IMR-90 (cell line): ENCODE measurements at regions not wholly inside any gene's neighbourhood (a gene's known extent, or its start where the extent isn't known, plus 50 kb on each side); places are given as distances from the start of the nearest gene placed in this dataset.

Source experiments
- ATAC-seq: fragments of 200-7000 bp; cut with Tn5 transposase; 2 replicates; pipeline ENCODE4 v1.9.1; 2020; ENCODE audit warnings: low read depth, mild to moderate bottlenecking, moderate library complexity
- BruUV-seq: library from RNA; stranded (reverse); fragments of 400-500 nt; replicated peaks from 2 replicates; lab custom pipeline; 2021; lab: Mats Ljungman, UMichigan
- CTCF ChIA-PET: fragments of 300-600 bp; formaldehyde crosslinking; extraction: SDS; loops from one replicate; lab custom pipeline; 2021; ENCODE audit warnings: antibody characterized with exemption; lab: Yijun Ruan, JAX
- POLR2A ChIA-PET: fragments of 300-600 bp; sonication (Branson Sonifier 250); formaldehyde crosslinking; loops from one replicate; lab custom pipeline; 2022; ENCODE audit warnings: antibody characterized with exemption; ENCODE audit not compliant: unreplicated experiment; lab: Charles Lee
- DNase-seq: peaks from one replicate; pipeline ENCODE4 v3.0.0; 2013
- H2AFZ ChIP-seq: replicated peaks from 2 replicates; pipeline ENCODE3; 2013; ENCODE audit warnings: low read length, mild to moderate bottlenecking; ENCODE audit not compliant: poor library complexity
- H2AK5ac ChIP-seq: 2 replicates; pipeline ENCODE4 v1.6.1; 2013; ENCODE audit warnings: low read depth, low read length, inconsistent platforms
- H2AK9ac ChIP-seq: replicated peaks from 2 replicates; pipeline ENCODE3; 2013; ENCODE audit warnings: mild to moderate bottlenecking, low read depth, low read length, moderate library complexity; ENCODE audit not compliant: poor library complexity
- H2BK120ac ChIP-seq: 2 replicates; pipeline ENCODE4 v1.6.1; 2013; ENCODE audit warnings: low read depth, low read length, inconsistent platforms
- H2BK15ac ChIP-seq: 3 replicates; pipeline ENCODE4 v1.6.1; 2013; ENCODE audit warnings: low read depth, low read length, inconsistent platforms
- H2BK20ac ChIP-seq: 2 replicates; pipeline ENCODE4 v1.6.1; 2013; ENCODE audit warnings: low read depth, mild to moderate bottlenecking, inconsistent platforms, low read length, moderate library complexity
- H2BK5ac ChIP-seq: 2 replicates; pipeline ENCODE4 v1.6.1; 2013; ENCODE audit warnings: mild to moderate bottlenecking, low read depth, low read length, inconsistent platforms; ENCODE audit not compliant: poor library complexity, severe bottlenecking
- H3K14ac ChIP-seq: replicated peaks from 2 replicates; pipeline ENCODE4 v1.6.1; 2013; ENCODE audit warnings: low read depth, low read length, inconsistent platforms
- H3K18ac ChIP-seq: 2 replicates; pipeline ENCODE4 v1.6.1; 2013; ENCODE audit warnings: low read depth, low read length, control low read depth
- H3K23ac ChIP-seq: 2 replicates; pipeline ENCODE4 v1.6.1; 2013; ENCODE audit warnings: low read depth, low read length, inconsistent platforms
- H3K27ac ChIP-seq: 2 replicates; pipeline ENCODE4 v1.5.1; 2013; ENCODE audit warnings: mild to moderate bottlenecking, control low read depth, low read length; ENCODE audit not compliant: insufficient read depth
- H3K27me3 ChIP-seq: 2 replicates; pipeline ENCODE4 v1.6.1; 2013; ENCODE audit warnings: low read length; ENCODE audit not compliant: control insufficient read depth, insufficient read depth
- H3K36me3 ChIP-seq: 2 replicates; pipeline ENCODE4 v1.6.1; 2013; ENCODE audit warnings: low read length, mixed read lengths; ENCODE audit not compliant: control insufficient read depth, insufficient read depth
- H3K4ac ChIP-seq: 2 replicates; pipeline ENCODE4 v1.6.1; 2013; ENCODE audit warnings: low read depth, low read length, inconsistent platforms
- H3K4me1 ChIP-seq: 2 replicates; pipeline ENCODE4 v1.6.1; 2013; ENCODE audit warnings: low read length, mixed read lengths; ENCODE audit not compliant: control insufficient read depth, insufficient read depth
- H3K4me2 ChIP-seq: 2 replicates; pipeline ENCODE4 v1.6.1; 2013; ENCODE audit warnings: low read depth, mild to moderate bottlenecking, control low read depth, low read length, moderate library complexity
- H3K4me3 ChIP-seq: 2 replicates; pipeline ENCODE4 v1.5.1; 2013; ENCODE audit warnings: low read depth, mild to moderate bottlenecking, control low read depth, low read length, moderate library complexity; ENCODE audit not compliant: insufficient read depth
- H3K56ac ChIP-seq: 2 replicates; pipeline ENCODE4 v1.6.1; 2013; ENCODE audit warnings: low read length, inconsistent platforms; ENCODE audit not compliant: insufficient read depth; ENCODE audit errors: extremely low read depth
- H3K79me1 ChIP-seq, 2 experiments: 2 replicates each; pipeline ENCODE4 v1.6.1; 2013; ENCODE audit warnings: low read length in 2 of 2, inconsistent platforms in 1 of 2, low read depth in 1 of 2
- H3K9ac ChIP-seq: 2 replicates; pipeline ENCODE4 v1.6.1; 2013; ENCODE audit warnings: low read depth, low read length, control low read depth
- H3K9me1 ChIP-seq: 2 replicates; pipeline ENCODE4 v1.6.1; 2013; ENCODE audit warnings: low read length, inconsistent platforms; ENCODE audit not compliant: insufficient read depth
- H3K9me3 ChIP-seq: 2 replicates; pipeline ENCODE4 v1.6.1; 2013; ENCODE audit warnings: low read length; ENCODE audit not compliant: control insufficient read depth, insufficient read depth
- H4K20me1 ChIP-seq: 2 replicates; pipeline ENCODE4 v1.6.1; 2013; ENCODE audit warnings: low read length, inconsistent platforms; ENCODE audit not compliant: insufficient read depth
- H4K5ac ChIP-seq: 2 replicates; pipeline ENCODE4 v1.6.1; 2013; ENCODE audit warnings: mild to moderate bottlenecking, low read depth, low read length, control low read depth
- H4K8ac ChIP-seq, 2 experiments: 2 replicates each; pipeline ENCODE4 v1.6.1; 2013; ENCODE audit warnings: low read depth in 2 of 2, low read length in 2 of 2, control low read depth in 1 of 2, inconsistent platforms in 1 of 2
- H4K91ac ChIP-seq: 2 replicates; pipeline ENCODE4 v1.6.1; 2013; ENCODE audit warnings: low read depth, low read length, inconsistent platforms; ENCODE audit not compliant: insufficient read depth
- FOS ChIP-seq: fragments of 150-350 bp; IDR thresholded peaks from 2 replicates; pipeline ENCODE4 v1.6.1; 2016; ENCODE audit warnings: low read depth, low read length
- USF2 ChIP-seq: fragments of 150-350 bp; IDR thresholded peaks from 2 replicates; pipeline ENCODE4 v1.6.1; 2017; ENCODE audit warnings: mild to moderate bottlenecking, antibody characterized with exemption, low read length, low read depth
- WGBS, 2 experiments: methylation state at CpG; one replicate each; pipeline versions ENCODE4 v1.1.5 to v1.1.7; 2013; ENCODE audit warnings: missing lambda C conversion rate in 2 of 2; ENCODE audit not compliant: insufficient read length in 1 of 2; ENCODE audit errors: extremely low coverage in 2 of 2; 5-methylcytosine and 5-hydroxymethylcytosine counted together
- dilution Hi-C: fragments of 300-500 bp; cut with HindIII; formaldehyde crosslinking; loops from one replicate; pipeline ENCODE4 v1.14.3; 2018; ENCODE audit warnings: low sequenced_read_pairs; ENCODE audit not compliant: unreplicated experiment
- in situ Hi-C: fragments of 300-500 bp; cut with MboI; formaldehyde crosslinking; loops from 3 replicates; pipeline ENCODE4 v1.14.3; 2019; ENCODE audit warnings: low sequenced_read_pairs, inconsistent platforms, mixed read lengths
- intact Hi-C: fragments of 100-400 bp; cut with micrococcal nuclease; formaldehyde crosslinking; loops from 2 replicates; pipeline ENCODE4 v1.10.0; 2022

- no peak overlapping the region for H3K4ac ChIP-seq
- H2BK5ac ChIP-seq, result no peak overlapping the region
- CTCF ChIA-PET, result interaction anchor here (1.1 to 1.6 kb wide), 2 partner anchors 9 to 69 kb away, joined by 4 to 6 read pairs; no protein-coding TSS in a partner anchor
- no peaks in the 10 kb centered on the region for H3K36me3 ChIP-seq
- H3K79me1 ChIP-seq, result no peaks in the 10 kb centered on the region
- no peak overlapping the region for H2AFZ ChIP-seq
- H3K4me3 ChIP-seq, result peak overlapping the region; percentile 26; the same call in 1 of the 2 replicates
- peak overlapping the region; percentile 80; the same call in 1 of the 2 replicates for H3K4me2 ChIP-seq
- peaks cover 2% of the 10 kb centered on the region; the same call in 1 of the 2 replicates for H3K4me1 ChIP-seq
- ATAC-seq (peak; percentile 48), DNase-seq (peak; percentile 16)
- H3K27me3 ChIP-seq, result peaks cover 4% of the 10 kb centered on the region
- H3K23ac ChIP-seq, result no peak overlapping the region
- no peak overlapping the region for H3K27ac ChIP-seq
- H2AK5ac ChIP-seq, result no peak overlapping the region
- no peak overlapping the region for H3K56ac ChIP-seq
- no TSS peak for BruUV-seq
- 58% methylated on average over 2 of the region's 4 CpGs; no CpG with 5 or more reads in 1 of the 2 experiments for WGBS, 2 experiments
- in situ Hi-C loops, result no loop called here
- H2AK9ac ChIP-seq, result no peak overlapping the region
- H4K5ac ChIP-seq, result no peak overlapping the region
- no peak overlapping the region for H3K9ac ChIP-seq
- H3K18ac ChIP-seq, result no peak overlapping the region; the same call in 1 of the 2 replicates
- H4K91ac ChIP-seq, result no peak overlapping the region
- dilution Hi-C loops, result no loop called here
- H3K14ac ChIP-seq, result no peak overlapping the region
- no peak overlapping the region for H2BK20ac ChIP-seq
- no peaks in the 10 kb centered on the region for H3K9me1 ChIP-seq
- H3K9me3 ChIP-seq, result no peaks in the 10 kb centered on the region
- intact Hi-C loops, result no loop called here
- H2BK15ac ChIP-seq, result no peak overlapping the region
- H4K20me1 ChIP-seq, result no peaks in the 10 kb centered on the region
- no peak for TF ChIP-seq FOS
- TF ChIP-seq USF2, result peak; percentile 62
- H2BK120ac ChIP-seq, result no peak overlapping the region
- POLR2A ChIA-PET, result no interaction called here
- 0 out of 4 replicates have a peak overlapping the region, but pooled peaks of 1 of the 2 experiments have one; percentile 1 for H4K8ac ChIP-seq
Measured at GRCh38 chr4:147088146-147088545, 142.5 kb upstream of the TTC29 start.
